Cardiac fibroblast (primary cell): ENCODE measurements at regions not wholly inside any gene's neighbourhood (a gene's known extent, or its start where the extent isn't known, plus 50 kb on each side); places are given as distances from the start of the nearest gene placed in this dataset.
A peak's percentile ranks its signal among the peaks of the same experiment; 100 is the strongest.

Experiments used
- DNase-seq, 2 donors: peaks; one replicate each; pipeline versions ENCODE4 v3.0.0 to v3.0.0-alpha.2; 2010; ENCODE audit warnings: low read depth in 2 of 2
- H3K4me3 ChIP-seq, 2 donors: replicated peaks in 1 of 2; 1 replicate in 1 of 2; 2 replicates in 1 of 2; pipeline ENCODE4 v1.5.1; 2011; ENCODE audit warnings: low read depth in 2 of 2, low read length in 2 of 2, mild to moderate bottlenecking in 2 of 2, moderate library complexity in 1 of 2
- CTCF ChIP-seq: IDR thresholded peaks from one replicate; pipeline ENCODE4 v1.5.1; 2011; ENCODE audit warnings: low read depth, mild to moderate bottlenecking, low read length, inconsistent platforms

DNA sequence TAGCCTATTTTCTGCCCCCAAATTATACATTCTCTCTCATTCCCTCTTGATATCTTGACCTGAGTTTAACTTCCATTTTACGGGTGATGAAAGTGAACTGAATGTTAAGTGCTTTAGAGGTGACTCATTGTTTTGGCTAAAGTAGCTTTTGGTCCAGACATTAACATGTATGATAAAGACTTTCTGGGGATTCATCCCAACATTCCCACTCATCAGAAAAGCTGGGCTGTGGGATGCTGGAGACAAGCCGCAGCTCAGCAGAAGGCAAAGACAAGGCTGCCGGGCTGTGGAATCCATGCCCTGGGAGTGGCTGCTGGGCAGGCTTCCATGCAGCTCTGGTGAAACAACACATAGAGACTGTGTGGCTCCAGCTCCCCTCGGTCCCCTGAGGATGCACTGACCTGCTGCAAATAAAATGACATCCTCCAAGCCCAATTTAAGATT, 89.9 kb upstream of the SYNDIG1 start:
- TF ChIP-seq CTCF = no peak
- no peak overlapping the region for H3K4me3 ChIP-seq
- DNase-seq = peak; percentile 37 to 48

- DNase-seq = no peak
- H3K4me3 ChIP-seq = no peak overlapping the region
- TF ChIP-seq CTCF = no peak
Measured at GRCh38 chr20:24378661-24379483, 90.6 kb upstream of the SYNDIG1 start.

GRCh38 chr20:24376311-24377099, 92.9 kb upstream of the SYNDIG1 start:
- TF ChIP-seq CTCF = no peak
- no peak overlapping the region for H3K4me3 ChIP-seq
- peak; percentile 19 to 56 for DNase-seq

DNA sequence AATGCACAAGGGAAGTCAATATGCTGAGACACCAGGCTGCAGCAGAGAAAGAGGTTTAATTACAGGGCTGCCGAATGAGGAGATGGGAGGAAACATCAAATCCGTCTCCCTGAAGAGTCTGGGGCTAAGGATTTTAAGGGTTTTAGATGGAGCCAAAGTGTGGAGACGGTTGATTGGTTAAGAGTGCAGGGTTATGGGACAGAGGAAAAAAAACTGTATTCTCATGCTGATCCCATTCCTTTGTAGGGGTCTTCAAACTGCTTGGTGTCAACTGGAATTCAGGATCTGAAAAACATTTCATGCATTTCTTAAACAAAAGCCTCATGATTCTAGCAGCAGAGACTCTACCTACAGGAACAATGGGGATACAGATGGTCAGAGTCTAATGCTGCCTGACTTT, 96.1 kb upstream of the SYNDIG1 start:
- DNase-seq = no peak
- no peak for TF ChIP-seq CTCF
- H3K4me3 ChIP-seq = no peak overlapping the region

- TF ChIP-seq CTCF = no peak
- DNase-seq = no peak
Measured at GRCh38 chr20:24370911-24371695, 98.3 kb upstream of the SYNDIG1 start.

GRCh38 chr20:24370249-24370648, 99.2 kb upstream of the SYNDIG1 start:
- no peak overlapping the region for H3K4me3 ChIP-seq
- no peak for DNase-seq
- TF ChIP-seq CTCF = no peak

More at GRCh38 chr20:24370911-24371695, 98.3 kb upstream of the SYNDIG1 start:
- no peak overlapping the region for H3K4me3 ChIP-seq
